Endodermal cell (in vitro differentiated cells): ENCODE measurements at regions not wholly inside any gene's neighbourhood (a gene's known extent, or its start where the extent isn't known, plus 50 kb on each side); places are given as distances from the start of the nearest gene placed in this dataset.

Source experiments
- DNase-seq: peaks from one replicate; pipeline ENCODE4 v3.0.0-alpha.2; 2017
- H3K27ac ChIP-seq: 2 replicates; pipeline ENCODE4 v1.5.1; 2013; ENCODE audit warnings: mild to moderate bottlenecking, low read depth, low read length, moderate library complexity
- H3K27me3 ChIP-seq: 2 replicates; pipeline ENCODE4 v1.6.1; 2013; ENCODE audit warnings: mild to moderate bottlenecking, low read length, moderate library complexity; ENCODE audit not compliant: insufficient read depth, control insufficient read depth, poor library complexity, severe bottlenecking
- H3K36me3 ChIP-seq: 2 replicates; pipeline ENCODE4 v1.7.0; 2013; ENCODE audit warnings: mild to moderate bottlenecking, low read length, moderate library complexity; ENCODE audit not compliant: control insufficient read depth, insufficient read depth
- H3K4me1 ChIP-seq: one replicate; pipeline ENCODE4 v1.7.0; 2013; ENCODE audit warnings: low read length; ENCODE audit not compliant: control insufficient read depth, insufficient read depth
- H3K4me3 ChIP-seq: 2 replicates; pipeline ENCODE4 v1.5.1; 2013; ENCODE audit warnings: mild to moderate bottlenecking, low read length, moderate library complexity
- H3K9ac ChIP-seq: 2 replicates; pipeline ENCODE4 v1.6.1; 2013; ENCODE audit warnings: mild to moderate bottlenecking, low read length, moderate library complexity; ENCODE audit not compliant: poor library complexity, severe bottlenecking; ENCODE audit errors: extremely low read depth
- H3K9me3 ChIP-seq: 2 replicates; pipeline ENCODE4 v1.6.1; 2013; ENCODE audit warnings: mild to moderate bottlenecking, low read length, moderate library complexity; ENCODE audit not compliant: control insufficient read depth
- H3K27ac Mint-ChIP-seq: 2 replicates; pipeline ENCODE4 v1.8.0; 2020; ENCODE audit warnings: mixed read lengths
- H3K27me3 Mint-ChIP-seq: 2 replicates; pipeline ENCODE4 v1.8.0; 2021; ENCODE audit warnings: mild to moderate bottlenecking, mixed read lengths; ENCODE audit not compliant: insufficient read depth
- H3K36me3 Mint-ChIP-seq: 2 replicates; pipeline ENCODE4 v1.8.0; 2020; ENCODE audit warnings: low read depth, mixed read lengths
- H3K4me1 Mint-ChIP-seq: 2 replicates; pipeline ENCODE4 v1.8.0; 2020; ENCODE audit warnings: mixed read lengths
- H3K4me3 Mint-ChIP-seq: 2 replicates; pipeline ENCODE4 v1.8.0; 2020; ENCODE audit warnings: mild to moderate bottlenecking, moderate library complexity, mixed read lengths
- H3K9me3 Mint-ChIP-seq: 2 replicates; pipeline ENCODE4 v1.8.0; 2020; ENCODE audit warnings: mild to moderate bottlenecking, mixed read lengths
- CTCF ChIP-seq: fragments of 200-600 bp; sonication (generic); conservative IDR thresholded peaks from 2 replicates; pipeline ENCODE4 v1.5.0; 2021; ENCODE audit warnings: antibody characterized with exemption, mild to moderate bottlenecking
- WGBS, 2 experiments: methylation state at CpG; one replicate each; pipeline versions ENCODE4 v1.1.5 to v1.1.7; 2013; ENCODE audit warnings: missing lambda C conversion rate in 2 of 2, mixed read lengths in 1 of 2; ENCODE audit not compliant: insufficient coverage in 1 of 2, insufficient read length in 1 of 2; 5-methylcytosine and 5-hydroxymethylcytosine counted together

DNA sequence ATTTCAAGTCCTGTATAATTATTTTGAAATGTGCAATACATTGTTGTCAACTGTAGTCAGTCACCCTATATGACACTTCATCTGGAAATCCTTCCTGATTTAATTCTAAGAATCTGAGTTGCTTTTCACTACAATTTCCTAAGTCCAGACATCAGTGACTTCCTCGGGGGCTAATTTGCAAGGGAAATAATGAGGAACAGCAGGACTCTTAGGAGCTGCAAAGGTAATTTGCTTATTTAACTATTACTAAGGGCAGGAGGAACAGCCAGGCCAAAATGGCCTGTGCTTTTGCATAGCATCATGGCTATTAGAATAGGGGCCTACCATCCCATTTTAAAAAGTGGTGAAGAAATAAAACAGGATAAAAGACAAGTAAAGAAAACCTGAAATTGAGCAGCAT lies 178.8 kb downstream of the MC4R start:
- no peaks in the 10 kb centered on the region for H3K9me3 Mint-ChIP-seq
- H3K27me3 ChIP-seq, result no peaks in the 10 kb centered on the region
- H3K9ac ChIP-seq, result no peak overlapping the region
- WGBS, 2 experiments, result 23 to 29% methylated on average over 1 of the region's 1 CpG
- no peak overlapping the region for H3K4me3 Mint-ChIP-seq
- peaks cover 3% of the 10 kb centered on the region for H3K4me1 Mint-ChIP-seq
- no peak overlapping the region for H3K27ac Mint-ChIP-seq
- no peak for TF ChIP-seq CTCF
- H3K36me3 Mint-ChIP-seq, result no peaks in the 10 kb centered on the region
- no peaks in the 10 kb centered on the region for H3K27me3 Mint-ChIP-seq
- no peaks in the 10 kb centered on the region for H3K9me3 ChIP-seq
- no peak overlapping the region for H3K27ac ChIP-seq
- H3K36me3 ChIP-seq, result no peaks in the 10 kb centered on the region
- DNase-seq, result no peak
- H3K4me3 ChIP-seq, result no peak overlapping the region
- no peaks in the 10 kb centered on the region for H3K4me1 ChIP-seq

GRCh38 chr18:60191926-60192325 lies 180.6 kb downstream of the MC4R start:
- Histone ChIP-seq H3K4me3 (no peak overlapping the region), H3K27me3 (no peaks in the 10 kb centered on the region), H3K9me3 (no peaks in the 10 kb centered on the region), H3K9ac (no peak overlapping the region), H3K27ac (no peak overlapping the region), H3K4me1 (no peaks in the 10 kb centered on the region), H3K36me3 (no peaks in the 10 kb centered on the region)
- DNase-seq, result no peak
- H3K27ac Mint-ChIP-seq, result no peak overlapping the region
- no peaks in the 10 kb centered on the region for H3K27me3 Mint-ChIP-seq
- peaks cover 7% of the 10 kb centered on the region for H3K4me1 Mint-ChIP-seq
- 77% methylated on average over 3 of the region's 3 CpGs for WGBS, 2 experiments
- no peak overlapping the region for H3K4me3 Mint-ChIP-seq
- TF ChIP-seq CTCF, result no peak
- no peaks in the 10 kb centered on the region for H3K9me3 Mint-ChIP-seq
- H3K36me3 Mint-ChIP-seq, result no peaks in the 10 kb centered on the region

DNA sequence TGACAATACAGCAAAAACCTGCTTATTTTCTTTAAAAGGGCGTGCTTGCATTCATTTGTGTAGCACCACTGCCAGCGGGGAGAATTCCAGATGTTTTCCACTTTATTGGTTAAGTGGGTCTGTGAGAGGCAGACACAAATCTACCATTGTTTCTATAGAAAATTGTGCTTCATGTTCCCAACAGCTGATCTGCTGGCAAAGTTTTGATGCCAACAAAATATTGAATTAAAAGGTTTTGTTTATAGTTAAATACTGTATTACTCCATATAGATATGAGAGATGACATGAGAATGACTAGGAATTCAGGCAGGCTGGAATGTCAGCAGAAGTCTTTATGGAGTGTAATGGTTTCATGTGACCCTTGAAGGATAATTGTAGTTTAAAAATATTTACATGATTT lies 182.7 kb downstream of the MC4R start:
- Mint-ChIP-seq H3K27ac (no peak overlapping the region), H3K36me3 (no peaks in the 10 kb centered on the region), H3K9me3 (no peaks in the 10 kb centered on the region), H3K27me3 (no peaks in the 10 kb centered on the region), H3K4me1 (peaks cover 7% of the 10 kb centered on the region), H3K4me3 (no peak overlapping the region)
- WGBS, 2 experiments, result 96% methylated on average over 2 of the region's 2 CpGs; no CpG with 5 or more reads in 1 of the 2 experiments
- Histone ChIP-seq H3K4me3 (no peak overlapping the region), H3K27ac (no peak overlapping the region), H3K27me3 (no peaks in the 10 kb centered on the region), H3K9ac (no peak overlapping the region), H3K36me3 (no peaks in the 10 kb centered on the region), H3K9me3 (no peaks in the 10 kb centered on the region), H3K4me1 (peaks cover 6% of the 10 kb centered on the region)
- no peak for DNase-seq
- no peak for TF ChIP-seq CTCF
